ENCODE measurements at regions not wholly inside any gene's neighbourhood (a gene's known extent, or its start where the extent isn't known, plus 50 kb on each side); places are given as distances from the start of the nearest gene placed in this dataset.

GRCh38 chr1:219812086-219812485 is 116.3 kb downstream of the SLC30A10 start:
- TF ChIP-seq CAMTA2 (CRISPR knock-in tag; IDR thresholded peaks at IDR 0.05; ENCODE audit: borderline replicate concordance): no peak
- no peak for TF ChIP-seq ZNF691 (CRISPR knock-in tag; IDR thresholded peaks at IDR 0.05; ENCODE audit: borderline replicate concordance, low read depth)
- TF ChIP-seq CTCF (CRISPR knock-in tag; IDR thresholded peaks at IDR 0.05): no peak
- no peak for TF ChIP-seq TAF1 (CRISPR knock-in tag; IDR thresholded peaks at IDR 0.05)
- TF ChIP-seq DRAP1 (CRISPR knock-in tag; IDR thresholded peaks at IDR 0.05): no peak
- no peak for TF ChIP-seq ZNF274 (CRISPR knock-in tag; IDR thresholded peaks at IDR 0.05)
- TF ChIP-seq IKZF5 (CRISPR knock-in tag; IDR thresholded peaks at IDR 0.05): no peak
- TF ChIP-seq PLSCR1 (CRISPR knock-in tag; IDR thresholded peaks at IDR 0.05; ENCODE audit: borderline replicate concordance): no peak
- no peak for TF ChIP-seq EP300 (IDR thresholded peaks at IDR 0.05; ENCODE audit: low read depth in 2 of 2, low read length in 2 of 2)
- no peak for TF ChIP-seq EP300 (CRISPR knock-in tag; IDR thresholded peaks at IDR 0.05; ENCODE audit: borderline replicate concordance)
- no peak for TF ChIP-seq PHF8 (CRISPR knock-in tag; IDR thresholded peaks at IDR 0.05)
- TF ChIP-seq HMGXB4 (CRISPR knock-in tag; IDR thresholded peaks at IDR 0.05; ENCODE audit: borderline replicate concordance in 1 of 2, low read depth in 1 of 2): no peak
- no peak for TF ChIP-seq ZHX1 (CRISPR knock-in tag; IDR thresholded peaks at IDR 0.05; ENCODE audit: low read depth)
- no peak for TF ChIP-seq PATZ1 (CRISPR knock-in tag; IDR thresholded peaks at IDR 0.05)

All from HepG2 (cell line).